ENCODE measurements at regions not wholly inside any gene's neighbourhood (a gene's known extent, or its start where the extent isn't known, plus 50 kb on each side); places are given as distances from the start of the nearest gene placed in this dataset.

DNA sequence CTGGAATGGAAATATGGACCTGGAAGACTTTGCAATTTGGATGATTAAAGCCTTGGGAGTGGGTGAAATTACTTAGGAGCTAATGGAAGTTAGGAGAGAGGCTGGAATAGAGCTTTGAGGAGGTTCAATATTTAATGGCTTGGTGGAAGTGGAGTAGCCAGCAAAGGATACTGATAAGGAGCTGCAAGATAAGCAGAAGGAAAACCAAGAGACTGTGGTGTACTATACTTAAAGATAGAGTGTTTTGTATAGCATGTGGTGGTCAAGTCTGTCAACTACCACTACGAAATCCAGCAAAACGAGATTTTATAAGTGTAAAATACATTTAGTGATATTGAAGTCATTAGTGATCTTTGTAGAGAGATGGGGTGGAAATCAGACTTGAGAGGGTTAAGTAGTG lies 54.0 kb upstream of the TMLHE start:
- TF ChIP-seq CTCF (IDR thresholded peaks at IDR 0.05; ENCODE audit: low read depth, low read length, poor library complexity, severe bottlenecking) = no peak
- TF ChIP-seq EZH2phosphoT487 (IDR thresholded peaks at IDR 0.05; ENCODE audit: borderline replicate concordance, low read length) = no peak

All from DOHH2 (cell line).